LNCaP clone FGC (cell line): ENCODE measurements at regions not wholly inside any gene's neighbourhood (a gene's known extent, or its start where the extent isn't known, plus 50 kb on each side); places are given as distances from the start of the nearest gene placed in this dataset.

Source experiments
- DNase-seq: peaks from one replicate; pipeline ENCODE4 v3.0.0-alpha.2; 2011; ENCODE audit warnings: low read depth
- H3K4me3 ChIP-seq: 2 replicates; pipeline ENCODE4 v1.5.1; 2011; ENCODE audit warnings: mild to moderate bottlenecking, low read depth, low read length, control low read depth
- CTCF ChIP-seq: IDR thresholded peaks from 2 replicates; pipeline ENCODE4 v1.5.1; 2012; ENCODE audit warnings: mild to moderate bottlenecking; ENCODE audit not compliant: control insufficient read depth, insufficient read depth; ENCODE audit errors: extremely low read depth

- no peak for TF ChIP-seq CTCF
- DNase-seq = no peak
- H3K4me3 ChIP-seq = no peak overlapping the region
These were observed 295.4 kb upstream of the NETO1 start for GRCh38 chr18:73163236-73163635.

- TF ChIP-seq CTCF = no peak
- DNase-seq = no peak
- H3K4me3 ChIP-seq = no peak overlapping the region
These were observed 288.3 kb upstream of the NETO1 start for GRCh38 chr18:73156117-73156516.

GRCh38 chr18:73153271-73153670 lies 285.5 kb upstream of the NETO1 start:
- TF ChIP-seq CTCF = no peak
- no peak overlapping the region for H3K4me3 ChIP-seq
- no peak for DNase-seq

GRCh38 chr18:73151086-73151485 lies 283.3 kb upstream of the NETO1 start:
- no peak for DNase-seq
- TF ChIP-seq CTCF = no peak
- no peak overlapping the region for H3K4me3 ChIP-seq

GRCh38 chr18:73150199-73150598 lies 282.4 kb upstream of the NETO1 start:
- H3K4me3 ChIP-seq = no peak overlapping the region
- no peak for DNase-seq
- no peak for TF ChIP-seq CTCF

GRCh38 chr18:73147590-73147989 lies 279.8 kb upstream of the NETO1 start:
- H3K4me3 ChIP-seq = no peak overlapping the region
- TF ChIP-seq CTCF = no peak
- DNase-seq = no peak

GRCh38 chr18:73144030-73144429 lies 276.2 kb upstream of the NETO1 start:
- no peak for DNase-seq
- TF ChIP-seq CTCF = no peak
- H3K4me3 ChIP-seq = no peak overlapping the region
